ENCODE measurements at regions not wholly inside any gene's neighbourhood (a gene's known extent, or its start where the extent isn't known, plus 50 kb on each side); places are given as distances from the start of the nearest gene placed in this dataset.

DNA sequence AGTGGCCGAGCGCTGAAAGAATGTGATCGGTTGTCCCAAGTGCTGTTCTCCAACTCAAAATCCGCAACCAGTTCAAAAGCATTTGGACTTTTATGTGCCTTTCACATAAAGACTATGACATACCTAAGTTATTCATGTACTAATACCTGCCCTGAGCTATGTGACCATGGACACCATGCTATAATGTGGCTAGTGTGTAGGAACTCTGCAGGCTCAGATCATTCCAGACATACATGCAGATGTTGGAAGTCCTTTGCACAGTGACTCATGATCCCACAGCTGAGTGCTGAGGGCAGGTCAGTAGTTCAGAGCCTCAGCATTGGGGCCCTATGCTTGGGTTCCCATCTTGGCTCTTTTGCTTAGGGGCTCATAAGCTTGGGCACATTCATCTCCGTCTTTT, 95.4 kb downstream of the IGLL1 start:
- TF ChIP-seq, protein P1, sequence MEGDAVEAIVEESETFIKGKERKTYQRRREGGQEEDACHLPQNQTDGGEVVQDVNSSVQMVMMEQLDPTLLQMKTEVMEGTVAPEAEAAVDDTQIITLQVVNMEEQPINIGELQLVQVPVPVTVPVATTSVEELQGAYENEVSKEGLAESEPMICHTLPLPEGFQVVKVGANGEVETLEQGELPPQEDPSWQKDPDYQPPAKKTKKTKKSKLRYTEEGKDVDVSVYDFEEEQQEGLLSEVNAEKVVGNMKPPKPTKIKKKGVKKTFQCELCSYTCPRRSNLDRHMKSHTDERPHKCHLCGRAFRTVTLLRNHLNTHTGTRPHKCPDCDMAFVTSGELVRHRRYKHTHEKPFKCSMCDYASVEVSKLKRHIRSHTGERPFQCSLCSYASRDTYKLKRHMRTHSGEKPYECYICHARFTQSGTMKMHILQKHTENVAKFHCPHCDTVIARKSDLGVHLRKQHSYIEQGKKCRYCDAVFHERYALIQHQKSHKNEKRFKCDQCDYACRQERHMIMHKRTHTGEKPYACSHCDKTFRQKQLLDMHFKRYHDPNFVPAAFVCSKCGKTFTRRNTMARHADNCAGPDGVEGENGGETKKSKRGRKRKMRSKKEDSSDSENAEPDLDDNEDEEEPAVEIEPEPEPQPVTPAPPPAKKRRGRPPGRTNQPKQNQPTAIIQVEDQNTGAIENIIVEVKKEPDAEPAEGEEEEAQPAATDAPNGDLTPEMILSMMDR (IDR thresholded peaks at IDR 0.05), result no peak
- no peak for TF ChIP-seq POLR2AphosphoS5 (IDR thresholded peaks at IDR 0.05)

Measured in stomach (tissue), 4 donors.